GM18909 (cell line): ENCODE measurements at regions not wholly inside any gene's neighbourhood (a gene's known extent, or its start where the extent isn't known, plus 50 kb on each side); places are given as distances from the start of the nearest gene placed in this dataset.

Source experiments
- ATAC-seq: cut with Tn5 transposase; IDR thresholded peaks from one replicate; pipeline ENCODE4 v1.9.1; 2021; ENCODE audit warnings: mild to moderate bottlenecking; ENCODE audit not compliant: unreplicated experiment, poor library complexity

GRCh38 chr9:26026423-26027100 lies 348.3 kb upstream of the TUSC1 start:
- ATAC-seq = no peak

DNA sequence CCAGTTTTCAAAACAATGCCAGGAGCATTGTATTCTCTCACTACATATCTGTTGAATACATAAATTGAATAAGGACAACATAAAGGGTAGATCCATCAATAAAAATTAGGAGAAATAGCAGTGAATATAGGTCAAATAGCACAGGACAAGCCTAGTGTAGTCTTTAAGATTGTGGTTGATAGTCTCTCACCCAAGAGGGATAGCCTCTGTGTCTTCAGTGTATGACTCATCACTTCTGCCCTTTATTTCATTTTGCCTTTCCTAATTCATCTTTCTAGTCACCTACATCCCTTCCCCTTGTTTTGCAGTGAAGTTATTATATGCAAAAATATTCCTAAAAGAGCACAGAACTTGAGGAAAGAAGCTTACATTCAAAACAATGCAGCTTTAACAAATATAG lies 335.0 kb upstream of the TUSC1 start:
- ATAC-seq = no peak

- ATAC-seq = no peak
These were observed 334.6 kb upstream of the TUSC1 start for GRCh38 chr9:26012797-26013196.

GRCh38 chr9:25994605-25995004 lies 316.4 kb upstream of the TUSC1 start:
- ATAC-seq = no peak

DNA sequence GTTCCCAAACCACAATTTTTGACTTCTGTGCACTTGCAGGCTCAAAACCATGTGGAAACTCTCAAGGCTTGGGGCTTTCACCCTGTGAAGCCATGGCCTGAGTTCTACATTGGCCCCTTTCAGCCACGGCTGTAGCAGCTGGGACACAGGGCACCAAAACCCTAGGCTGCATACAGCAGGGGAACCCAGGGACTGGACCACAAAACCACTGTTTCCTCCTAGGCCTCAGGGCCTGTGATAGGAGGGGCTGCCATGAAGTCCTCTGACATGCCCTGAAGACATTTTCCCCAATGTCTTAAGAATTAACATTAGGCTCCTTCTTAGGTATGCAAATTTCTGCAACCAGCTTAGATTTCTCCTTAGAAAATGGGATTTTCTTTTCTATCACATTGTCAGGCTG lies 312.1 kb upstream of the TUSC1 start:
- no peak for ATAC-seq

DNA sequence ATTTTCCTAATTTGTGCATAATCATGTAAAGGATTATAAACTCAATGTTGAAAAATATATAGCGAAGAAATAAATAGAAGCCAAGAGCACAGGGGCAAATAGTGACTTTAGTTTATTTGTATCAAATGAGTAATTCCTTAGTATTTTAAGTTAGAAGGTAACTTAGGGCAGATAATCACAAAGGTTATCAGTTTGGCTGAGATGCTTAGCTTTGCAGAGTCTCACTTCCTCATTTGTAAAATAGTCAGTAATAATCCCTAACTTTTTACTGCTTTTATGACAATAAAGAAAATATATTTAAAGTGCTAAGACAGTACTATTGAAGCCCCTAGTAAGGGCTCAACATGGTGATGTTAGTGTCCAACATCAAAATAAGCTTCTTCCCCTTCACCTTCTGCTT lies 297.4 kb upstream of the TUSC1 start:
- ATAC-seq = no peak

GRCh38 chr9:25964239-25964638 lies 286.0 kb upstream of the TUSC1 start:
- peak; percentile 45 for ATAC-seq

GRCh38 chr9:25960178-25960577 lies 281.9 kb upstream of the TUSC1 start:
- no peak for ATAC-seq

DNA sequence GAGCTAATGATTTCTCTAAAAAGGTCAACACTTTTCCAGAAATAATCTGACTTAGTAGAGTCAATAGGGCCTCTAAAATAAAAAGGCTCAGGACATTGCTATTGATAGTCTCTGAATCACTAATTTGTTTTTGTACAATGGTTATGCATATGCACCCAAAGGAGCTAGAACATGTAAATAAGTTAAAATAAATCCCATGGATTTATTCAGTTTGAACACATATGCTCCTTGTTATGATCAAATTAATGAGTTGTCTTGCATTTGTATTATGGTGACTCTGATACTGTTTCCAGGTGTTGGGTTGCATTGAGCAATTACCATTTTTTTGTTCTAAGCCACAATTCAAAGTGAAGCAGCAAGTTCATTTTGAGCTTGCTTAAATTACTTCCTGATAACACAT lies 276.0 kb upstream of the TUSC1 start:
- no peak for ATAC-seq

DNA sequence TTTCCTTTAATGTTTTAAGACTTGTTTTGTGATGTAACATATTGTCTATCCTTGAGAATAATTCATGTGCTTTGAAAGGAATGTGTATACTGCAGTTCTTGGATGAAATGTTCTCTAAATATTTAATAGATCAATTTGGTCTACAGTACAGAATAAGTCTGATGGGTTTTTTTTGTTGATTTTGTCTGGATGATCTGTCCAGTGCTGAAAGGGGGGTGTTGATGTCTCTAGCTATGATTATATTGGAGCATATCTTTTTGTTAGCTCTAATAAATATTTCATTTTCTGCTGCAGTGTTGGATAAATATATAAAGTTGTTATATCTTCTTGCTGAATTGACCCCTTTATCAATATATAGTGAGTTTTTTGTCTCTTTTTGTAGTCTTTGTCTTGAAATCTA lies 269.9 kb upstream of the TUSC1 start:
- ATAC-seq = no peak

DNA sequence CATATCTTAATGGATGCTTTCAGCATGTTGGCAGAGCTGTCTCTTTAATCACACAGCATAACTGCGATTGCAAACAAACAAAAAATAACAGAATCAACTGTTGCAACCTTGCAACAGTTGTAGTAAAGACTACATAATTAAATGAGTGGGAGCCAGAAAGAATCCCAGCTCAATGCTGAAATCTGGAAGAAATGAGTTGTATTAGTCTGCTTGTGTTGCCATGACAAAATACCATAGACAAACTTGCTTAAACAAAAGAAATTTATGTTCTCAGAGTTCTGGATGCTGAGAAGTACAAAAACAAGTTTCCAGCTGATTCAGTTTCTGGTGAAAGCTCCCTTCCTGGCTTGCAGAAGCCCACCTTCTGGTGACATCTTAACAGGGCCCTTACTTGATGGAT lies 260.9 kb upstream of the TUSC1 start:
- no peak for ATAC-seq

GRCh38 chr9:25936031-25936430 lies 257.8 kb upstream of the TUSC1 start:
- no peak for ATAC-seq

DNA sequence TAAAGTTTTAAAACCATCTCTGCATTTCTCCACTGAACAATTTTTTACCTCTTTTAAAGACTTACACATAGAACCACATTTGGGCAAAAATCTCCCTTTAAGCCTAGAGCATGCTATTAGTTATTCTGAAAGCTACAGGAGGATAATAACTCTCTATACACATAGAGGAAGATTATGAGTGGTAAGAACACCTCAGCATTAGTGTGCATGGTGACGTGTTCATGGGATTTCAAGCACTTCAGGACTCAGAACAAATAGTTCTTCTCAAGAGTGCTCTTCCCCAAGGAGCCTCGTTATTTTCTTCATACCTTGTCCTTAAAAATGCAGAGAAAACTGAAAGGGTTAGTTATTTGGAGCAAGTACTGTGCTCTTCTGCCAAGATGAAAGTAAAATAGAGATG lies 256.9 kb upstream of the TUSC1 start:
- no peak for ATAC-seq

DNA sequence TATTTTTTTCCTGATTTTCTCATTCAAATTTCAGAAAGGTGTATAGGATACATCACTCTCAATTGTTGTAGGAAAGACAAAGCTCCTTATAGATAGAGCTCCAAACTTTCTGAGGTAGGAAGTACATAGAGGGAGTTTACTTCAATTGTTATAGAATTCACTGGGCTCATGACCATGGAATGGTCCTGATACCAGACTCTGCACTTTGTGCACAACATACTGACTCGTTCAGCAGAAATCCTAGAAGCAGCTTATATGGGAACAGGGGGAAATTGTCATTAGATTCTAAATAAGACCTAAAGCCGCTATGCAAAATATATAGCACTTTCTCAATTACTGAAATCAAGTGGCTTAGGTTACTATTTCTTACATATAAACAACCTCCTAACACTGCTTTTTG lies 240.5 kb upstream of the TUSC1 start:
- ATAC-seq = no peak

DNA sequence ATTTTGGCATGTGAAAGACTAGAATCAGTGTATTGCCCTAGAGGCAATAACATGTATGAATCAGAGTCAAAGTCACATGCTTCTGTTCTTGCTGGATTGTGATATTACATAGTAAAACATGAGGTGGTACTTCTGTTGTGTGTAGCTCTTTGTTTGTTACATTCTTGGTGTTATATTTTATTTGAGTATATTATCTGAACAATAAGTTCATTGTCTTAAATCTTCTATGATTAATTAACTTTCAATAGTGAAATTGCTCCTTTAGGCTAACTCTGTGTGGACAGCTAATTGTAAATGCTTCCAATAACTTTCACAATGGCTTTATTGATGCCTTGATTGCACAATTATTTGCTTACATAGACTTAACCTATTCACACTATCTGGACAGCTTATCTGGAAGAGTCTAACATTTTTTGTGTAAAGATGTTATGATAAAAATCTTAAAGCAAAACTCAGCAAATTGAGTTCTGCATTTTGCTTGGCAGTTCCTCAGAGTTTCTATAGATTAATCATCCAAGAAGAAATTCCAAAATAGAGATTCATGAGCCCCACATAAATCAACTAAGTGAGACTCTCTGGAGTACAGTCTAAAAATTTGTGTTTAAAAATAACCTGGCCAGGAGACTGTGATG lies 239.6 kb upstream of the TUSC1 start:
- no peak for ATAC-seq

- no peak for ATAC-seq
These were observed 235.6 kb upstream of the TUSC1 start for GRCh38 chr9:25913806-25914205.

GRCh38 chr9:25904701-25905100 lies 226.5 kb upstream of the TUSC1 start:
- no peak for ATAC-seq

DNA sequence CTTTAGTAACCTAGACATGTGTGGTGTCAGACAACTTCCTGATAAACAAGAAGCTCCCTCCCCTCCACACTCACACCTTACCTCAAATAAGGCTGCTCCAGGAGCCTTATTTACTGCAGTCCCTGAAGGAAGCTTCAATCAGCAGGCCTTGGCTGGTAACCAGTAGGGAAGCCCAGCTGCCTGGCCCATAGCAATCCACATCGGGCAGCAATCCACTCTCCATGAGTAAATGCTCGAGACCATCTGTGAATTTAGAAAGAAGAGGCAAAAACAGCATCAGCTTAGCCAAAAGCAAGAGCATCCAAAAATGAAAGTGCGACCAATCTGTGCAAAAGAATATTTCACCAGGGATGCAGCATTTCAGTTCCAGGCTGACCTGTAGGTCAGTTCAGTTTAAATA lies 213.3 kb upstream of the TUSC1 start:
- ATAC-seq = no peak

DNA sequence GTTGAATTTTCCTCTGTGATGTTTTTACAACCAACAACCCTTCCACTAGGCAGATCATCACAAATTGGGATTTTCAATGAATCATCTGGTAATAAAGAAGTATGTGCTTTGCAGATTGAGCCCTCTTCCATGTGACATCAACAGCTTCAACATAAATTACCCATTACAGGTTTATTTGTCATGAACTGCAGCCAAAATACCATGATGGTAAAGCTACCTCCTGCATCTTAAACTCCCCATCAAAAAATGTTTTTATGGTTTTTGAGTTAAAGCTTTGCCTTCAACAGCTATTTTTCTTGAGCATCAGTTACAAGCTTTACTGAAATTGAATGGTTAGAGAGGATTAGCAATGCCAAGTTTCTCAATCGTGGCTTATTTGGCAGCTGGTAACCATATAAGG lies 211.4 kb upstream of the TUSC1 start:
- ATAC-seq = no peak

DNA sequence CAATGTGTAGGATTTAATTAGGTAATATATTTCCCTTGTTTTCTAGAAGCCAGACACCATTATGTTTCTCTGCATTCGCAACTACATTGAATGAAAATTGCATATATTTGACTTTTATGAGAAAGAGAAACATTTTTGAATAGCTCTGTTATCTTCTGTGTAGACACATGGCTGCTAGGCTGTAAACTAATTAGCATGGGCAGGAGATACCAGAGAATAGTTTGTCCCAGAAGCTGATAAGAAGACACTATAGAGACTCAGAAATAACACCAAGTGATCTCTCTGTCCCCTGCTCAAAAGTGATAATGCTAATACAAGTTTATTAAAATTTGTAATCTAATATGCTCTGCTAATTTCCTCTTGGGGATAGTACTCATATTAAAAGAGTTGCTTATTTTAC lies 198.0 kb upstream of the TUSC1 start:
- ATAC-seq = no peak

DNA sequence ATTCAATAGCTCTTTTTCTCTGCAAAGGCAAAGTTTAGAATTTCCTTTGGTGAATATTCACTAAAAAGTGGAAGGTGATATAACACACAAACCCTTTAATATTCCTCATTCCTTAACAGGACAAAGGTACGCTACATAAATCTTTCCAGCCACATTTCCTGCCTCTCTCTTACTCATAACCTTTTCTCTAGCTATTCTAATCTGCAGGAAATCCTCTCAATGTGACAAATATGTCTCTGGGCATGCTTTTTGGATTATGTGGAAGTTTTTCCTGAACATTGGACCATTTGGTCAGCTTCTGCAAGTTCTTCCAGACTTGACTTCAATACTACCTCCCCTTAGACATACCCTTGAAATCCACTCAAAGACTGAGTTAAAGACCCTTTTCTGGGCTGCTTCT lies 186.3 kb upstream of the TUSC1 start:
- ATAC-seq = no peak

DNA sequence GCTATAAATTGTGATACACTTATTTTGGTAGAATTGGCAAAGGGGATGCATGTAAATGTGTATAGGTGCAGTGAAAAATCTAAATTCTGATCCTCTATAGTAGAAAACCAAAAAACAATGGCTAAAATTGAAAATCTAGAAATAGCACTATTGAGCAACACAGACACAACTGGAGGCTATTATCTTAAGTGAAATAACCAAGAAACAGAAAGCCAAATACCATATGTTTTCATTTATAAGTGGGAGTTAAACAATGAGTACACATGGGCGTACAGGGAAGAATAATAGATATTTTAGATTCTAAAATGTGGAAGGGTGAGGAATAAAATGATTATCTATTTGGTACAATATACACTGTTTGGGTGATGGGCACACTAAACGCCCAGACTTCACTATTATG lies 183.2 kb upstream of the TUSC1 start:
- ATAC-seq = no peak
